H1 (cell line): ENCODE measurements at regions not wholly inside any gene's neighbourhood (a gene's known extent, or its start where the extent isn't known, plus 50 kb on each side); places are given as distances from the start of the nearest gene placed in this dataset.

ENCODE experiments used
- BACH1 ChIP-seq: IDR thresholded peaks from 2 replicates; pipeline ENCODE4 v1.6.1; 2012; ENCODE audit warnings: low read length, improper control_type of control experiment
- CEBPB ChIP-seq: IDR thresholded peaks from 2 replicates; pipeline ENCODE4 v1.6.1; 2012; ENCODE audit warnings: low read depth, low read length
- CHD7 ChIP-seq: fragments of 300-600 bp; sonication (generic); IDR thresholded peaks from 2 replicates; pipeline ENCODE4 v1.7.1; 2012; ENCODE audit warnings: low read length, moderate library complexity, mild to moderate bottlenecking, inconsistent platforms; ENCODE audit not compliant: insufficient replicate concordance
- PHF8 ChIP-seq: fragments of 200-600 bp; sonication (generic); conservative IDR thresholded peaks from 2 replicates; pipeline ENCODE4 v1.7.1; 2012; ENCODE audit warnings: low read depth, mild to moderate bottlenecking, inconsistent platforms, low read length, moderate library complexity
- TBP ChIP-seq: IDR thresholded peaks from 2 replicates; pipeline ENCODE4 v1.6.1; 2011; ENCODE audit warnings: low read depth, low read length, improper control_type of control experiment
- USF2 ChIP-seq: IDR thresholded peaks from 2 replicates; pipeline ENCODE4 v1.6.1; 2011; ENCODE audit warnings: low read length, improper control_type of control experiment

GRCh38 chr4:121599049-121599448, 97.7 kb downstream of the ANXA5 start (continued):
- no peak for TF ChIP-seq CHD7
- no peak for TF ChIP-seq PHF8
- TF ChIP-seq USF2: no peak
- no peak for TF ChIP-seq BACH1
- no peak for TF ChIP-seq CEBPB
- no peak for TF ChIP-seq TBP
- TF ChIP-seq, all 59 proteins: peak for 0
